ENCODE measurements at regions not wholly inside any gene's neighbourhood (a gene's known extent, or its start where the extent isn't known, plus 50 kb on each side); places are given as distances from the start of the nearest gene placed in this dataset.

- no peak for DNase-seq
Measured at GRCh38 chr3:107062787-107063186, 314.5 kb upstream of the CCDC54 start.

- no peak for DNase-seq
Measured at GRCh38 chr3:107063351-107063750, 313.9 kb upstream of the CCDC54 start.

GRCh38 chr3:107064405-107065060 is 312.7 kb upstream of the CCDC54 start:
- DNase-seq, result peak; percentile 73

GRCh38 chr3:107065094-107065861 is 312.0 kb upstream of the CCDC54 start:
- peak; percentile 83 for DNase-seq

- no peak for DNase-seq
Measured at GRCh38 chr3:107067421-107067820, 309.8 kb upstream of the CCDC54 start.

GRCh38 chr3:107068980-107069379 is 308.3 kb upstream of the CCDC54 start:
- DNase-seq, result no peak

- no peak for DNase-seq
Measured at GRCh38 chr3:107076946-107077345, 300.3 kb upstream of the CCDC54 start.

- DNase-seq, result no peak
Measured at GRCh38 chr3:107077391-107077790, 299.8 kb upstream of the CCDC54 start.

- DNase-seq, result no peak
Measured at GRCh38 chr3:107082527-107082926, 294.7 kb upstream of the CCDC54 start.

- no peak for DNase-seq
Measured at GRCh38 chr3:107085261-107085660, 292.0 kb upstream of the CCDC54 start.

GRCh38 chr3:107092121-107092520 is 285.1 kb upstream of the CCDC54 start:
- no peak for DNase-seq

GRCh38 chr3:107098864-107099263 is 278.4 kb upstream of the CCDC54 start:
- DNase-seq, result no peak

GRCh38 chr3:107100137-107100536 is 277.1 kb upstream of the CCDC54 start:
- no peak for DNase-seq

- no peak for DNase-seq
Measured at GRCh38 chr3:107100573-107100972, 276.7 kb upstream of the CCDC54 start.

GRCh38 chr3:107103786-107104185 is 273.5 kb upstream of the CCDC54 start:
- DNase-seq, result no peak

GRCh38 chr3:107106316-107106715 is 270.9 kb upstream of the CCDC54 start:
- DNase-seq, result no peak

GRCh38 chr3:107106907-107107306 is 270.3 kb upstream of the CCDC54 start:
- no peak for DNase-seq

- no peak for DNase-seq
Measured at GRCh38 chr3:107110596-107111305, 266.5 kb upstream of the CCDC54 start.

GRCh38 chr3:107111872-107112271 is 265.4 kb upstream of the CCDC54 start:
- DNase-seq, result no peak

GRCh38 chr3:107112356-107112755 is 264.9 kb upstream of the CCDC54 start:
- DNase-seq, result no peak

- no peak for DNase-seq
Measured at GRCh38 chr3:107116251-107116650, 261.0 kb upstream of the CCDC54 start.

GRCh38 chr3:107117156-107117555 is 260.1 kb upstream of the CCDC54 start:
- DNase-seq, result no peak

GRCh38 chr3:107117922-107118536 is 259.2 kb upstream of the CCDC54 start:
- DNase-seq, result peak; percentile 73

All from NCI-H446 treated with DMSO at 0.1 percent for 48 hours (cell line).